Cardiac muscle cell (in vitro differentiated cells and primary cell): ENCODE measurements at regions not wholly inside any gene's neighbourhood (a gene's known extent, or its start where the extent isn't known, plus 50 kb on each side); places are given as distances from the start of the nearest gene placed in this dataset.
A peak's percentile ranks its signal among the peaks of the same experiment; 100 is the strongest.
"Not testable (repeated sequence)": the region's sequence is repeated elsewhere in the genome, so short reads cannot be mapped to it uniquely, and the experiment has no call there.

Source experiments
- DNase-seq, 2 donors: peaks; one replicate each; pipeline versions ENCODE4 v3.0.0 to v3.0.0-alpha.2; 2010 to 2017; ENCODE audit warnings: low read depth in 1 of 2, low spot score in 1 of 2
- H3K27ac ChIP-seq: fragments of 200-600 bp; sonication (generic); 2 replicates; pipeline ENCODE4 v1.5.1; 2016
- H3K27me3 ChIP-seq: fragments of 200-600 bp; sonication (generic); 2 replicates; pipeline ENCODE4 v1.6.0; 2016; ENCODE audit warnings: control low read depth
- H3K36me3 ChIP-seq: fragments of 200-600 bp; sonication (generic); 2 replicates; pipeline ENCODE4 v1.5.1; 2016; ENCODE audit warnings: control low read depth
- H3K4me1 ChIP-seq: fragments of 200-600 bp; sonication (generic); 2 replicates; pipeline ENCODE4 v1.8.1; 2017; ENCODE audit warnings: low read depth, mild to moderate bottlenecking, mixed run types
- H3K4me3 ChIP-seq: fragments of 200-600 bp; sonication (generic); 2 replicates; pipeline ENCODE4 v1.5.1; 2016; ENCODE audit warnings: mild to moderate bottlenecking
- H3K9me3 ChIP-seq: fragments of 200-600 bp; sonication (generic); 2 replicates; pipeline ENCODE4 v1.5.1; 2017; ENCODE audit warnings: low read depth, mild to moderate bottlenecking, control low read depth
- TF ChIP-seq, protein P1 (sequence below): IDR thresholded peaks from 2 replicates; pipeline ENCODE4 v1.5.1; 2012; ENCODE audit warnings: low read depth, mild to moderate bottlenecking, low read length

DNA sequence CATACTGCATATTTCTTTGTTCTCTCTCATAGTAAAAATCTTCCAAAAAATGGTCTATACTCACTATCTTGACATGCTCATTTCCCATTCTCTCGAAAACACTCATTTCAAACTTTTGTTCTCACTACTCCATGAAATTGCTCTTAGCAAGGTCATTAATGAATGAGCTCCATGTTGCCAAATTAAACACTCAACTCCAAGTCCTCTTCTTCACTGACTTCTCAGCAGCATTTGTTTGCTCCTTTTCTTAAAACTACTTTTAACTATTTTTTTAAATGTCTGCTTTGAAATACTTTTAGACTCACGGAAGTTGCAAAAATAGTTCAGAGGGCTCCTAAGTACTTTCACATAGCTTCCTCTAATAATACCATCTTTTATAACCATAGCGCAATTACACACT lies 274.0 kb upstream of the PREP start:
- TF ChIP-seq, protein P1, sequence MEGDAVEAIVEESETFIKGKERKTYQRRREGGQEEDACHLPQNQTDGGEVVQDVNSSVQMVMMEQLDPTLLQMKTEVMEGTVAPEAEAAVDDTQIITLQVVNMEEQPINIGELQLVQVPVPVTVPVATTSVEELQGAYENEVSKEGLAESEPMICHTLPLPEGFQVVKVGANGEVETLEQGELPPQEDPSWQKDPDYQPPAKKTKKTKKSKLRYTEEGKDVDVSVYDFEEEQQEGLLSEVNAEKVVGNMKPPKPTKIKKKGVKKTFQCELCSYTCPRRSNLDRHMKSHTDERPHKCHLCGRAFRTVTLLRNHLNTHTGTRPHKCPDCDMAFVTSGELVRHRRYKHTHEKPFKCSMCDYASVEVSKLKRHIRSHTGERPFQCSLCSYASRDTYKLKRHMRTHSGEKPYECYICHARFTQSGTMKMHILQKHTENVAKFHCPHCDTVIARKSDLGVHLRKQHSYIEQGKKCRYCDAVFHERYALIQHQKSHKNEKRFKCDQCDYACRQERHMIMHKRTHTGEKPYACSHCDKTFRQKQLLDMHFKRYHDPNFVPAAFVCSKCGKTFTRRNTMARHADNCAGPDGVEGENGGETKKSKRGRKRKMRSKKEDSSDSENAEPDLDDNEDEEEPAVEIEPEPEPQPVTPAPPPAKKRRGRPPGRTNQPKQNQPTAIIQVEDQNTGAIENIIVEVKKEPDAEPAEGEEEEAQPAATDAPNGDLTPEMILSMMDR = no peak
- Histone ChIP-seq H3K4me1 (peaks cover 9% of the 10 kb centered on the region), H3K4me3 (no peak overlapping the region), H3K9me3 (no peaks in the 10 kb centered on the region), H3K27me3 (no peaks in the 10 kb centered on the region), H3K36me3 (no peaks in the 10 kb centered on the region), H3K27ac (no peak overlapping the region)
- no peak for DNase-seq

- H3K27ac ChIP-seq = no peak overlapping the region
- H3K4me1 ChIP-seq = peaks cover 9% of the 10 kb centered on the region
- H3K4me3 ChIP-seq = no peak overlapping the region
- TF ChIP-seq, protein P1 = no peak
- peak in 1 of 2 donors; percentile 3 for DNase-seq
- H3K9me3 ChIP-seq = no peaks in the 10 kb centered on the region
- no peaks in the 10 kb centered on the region for H3K27me3 ChIP-seq
- no peaks in the 10 kb centered on the region for H3K36me3 ChIP-seq
These were observed 273.0 kb upstream of the PREP start for GRCh38 chr6:105675715-105676397.

GRCh38 chr6:105672856-105673538 lies 270.1 kb upstream of the PREP start:
- not testable (repeated sequence) for H3K27ac ChIP-seq, DNase-seq, H3K4me3 ChIP-seq, H3K4me1 ChIP-seq, H3K36me3 ChIP-seq, H3K27me3 ChIP-seq, H3K9me3 ChIP-seq

DNA sequence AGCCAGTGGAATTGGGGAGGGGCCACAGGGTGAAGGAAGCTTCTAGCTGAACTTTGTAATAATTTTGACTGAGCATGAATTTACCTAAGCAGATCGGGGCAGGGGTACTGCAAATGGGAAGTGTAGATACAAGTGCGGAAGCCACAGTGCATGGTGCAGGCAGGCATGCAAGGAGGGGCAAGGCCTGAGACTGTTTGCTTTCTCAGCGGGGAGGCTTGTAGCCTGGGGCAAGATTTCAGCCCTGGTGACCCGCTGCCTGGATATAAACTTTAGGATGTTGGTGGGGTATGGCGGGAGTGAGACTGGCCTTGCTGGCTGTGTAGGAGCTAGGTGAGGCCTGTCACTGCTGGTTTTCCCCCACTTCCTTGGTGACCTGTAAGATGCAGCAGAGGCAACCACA lies 266.4 kb upstream of the PREP start:
- no peak overlapping the region for H3K4me3 ChIP-seq

DNA sequence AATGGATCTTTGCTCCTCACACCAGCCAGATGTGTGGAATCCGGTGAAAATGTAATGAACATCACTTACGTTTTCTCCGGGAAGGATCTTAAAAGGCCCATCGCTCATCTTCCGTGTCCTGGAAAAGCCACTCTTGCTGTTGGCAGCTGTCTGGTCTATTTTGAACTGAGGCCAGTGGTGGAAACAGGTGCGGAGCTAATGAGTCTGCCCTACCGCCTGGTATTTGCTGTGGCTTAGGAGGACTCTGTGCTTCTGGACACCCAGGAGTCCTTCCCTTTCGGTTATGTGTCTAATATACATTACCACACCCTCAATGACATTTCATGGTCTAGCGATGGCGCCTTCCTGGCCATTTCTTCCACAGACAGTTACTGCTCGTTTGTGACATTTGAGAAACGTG lies 264.2 kb upstream of the PREP start:
- DNase-seq = no peak
- no peak overlapping the region for H3K27ac ChIP-seq
- no peaks in the 10 kb centered on the region for H3K27me3 ChIP-seq
- no peak overlapping the region for H3K4me3 ChIP-seq
- no peaks in the 10 kb centered on the region for H3K4me1 ChIP-seq
- TF ChIP-seq, protein P1 = no peak
- no peaks in the 10 kb centered on the region for H3K36me3 ChIP-seq
- no peaks in the 10 kb centered on the region for H3K9me3 ChIP-seq

More for the DNA sequence above, 266.4 kb upstream of the PREP start:
- no peaks in the 10 kb centered on the region for H3K9me3 ChIP-seq
- H3K27me3 ChIP-seq = no peaks in the 10 kb centered on the region
- H3K27ac ChIP-seq = no peak overlapping the region
- H3K36me3 ChIP-seq = no peaks in the 10 kb centered on the region
- TF ChIP-seq, protein P1 = no peak
- no peak for DNase-seq
- no peaks in the 10 kb centered on the region for H3K4me1 ChIP-seq

DNA sequence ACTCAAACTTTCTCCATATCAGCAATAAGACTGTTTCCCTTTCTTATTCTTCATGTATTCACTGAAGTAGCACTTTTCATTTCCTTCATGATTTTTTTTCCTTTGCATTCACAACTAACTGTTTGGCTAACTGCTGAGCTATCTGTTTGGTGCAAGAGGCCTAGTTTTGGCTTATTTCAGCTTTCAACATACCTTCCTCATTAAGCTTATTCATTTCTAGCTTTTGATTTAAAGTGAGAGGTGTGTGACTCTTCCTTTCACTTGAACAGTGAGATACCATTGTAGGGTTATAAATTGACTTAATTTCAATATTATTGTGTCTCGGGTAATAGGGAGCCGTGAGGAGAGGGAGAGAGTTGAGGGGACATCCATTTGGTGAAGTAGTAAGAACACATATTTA lies 262.0 kb upstream of the PREP start:
- no peaks in the 10 kb centered on the region for H3K9me3 ChIP-seq
- no peaks in the 10 kb centered on the region for H3K4me1 ChIP-seq
- H3K36me3 ChIP-seq = no peaks in the 10 kb centered on the region
- no peak overlapping the region for H3K4me3 ChIP-seq
- no peak for DNase-seq
- H3K27ac ChIP-seq = no peak overlapping the region
- no peaks in the 10 kb centered on the region for H3K27me3 ChIP-seq
- TF ChIP-seq, protein P1 = no peak
